ENCODE measurements at regions not wholly inside any gene's neighbourhood (a gene's known extent, or its start where the extent isn't known, plus 50 kb on each side); places are given as distances from the start of the nearest gene placed in this dataset.

DNA sequence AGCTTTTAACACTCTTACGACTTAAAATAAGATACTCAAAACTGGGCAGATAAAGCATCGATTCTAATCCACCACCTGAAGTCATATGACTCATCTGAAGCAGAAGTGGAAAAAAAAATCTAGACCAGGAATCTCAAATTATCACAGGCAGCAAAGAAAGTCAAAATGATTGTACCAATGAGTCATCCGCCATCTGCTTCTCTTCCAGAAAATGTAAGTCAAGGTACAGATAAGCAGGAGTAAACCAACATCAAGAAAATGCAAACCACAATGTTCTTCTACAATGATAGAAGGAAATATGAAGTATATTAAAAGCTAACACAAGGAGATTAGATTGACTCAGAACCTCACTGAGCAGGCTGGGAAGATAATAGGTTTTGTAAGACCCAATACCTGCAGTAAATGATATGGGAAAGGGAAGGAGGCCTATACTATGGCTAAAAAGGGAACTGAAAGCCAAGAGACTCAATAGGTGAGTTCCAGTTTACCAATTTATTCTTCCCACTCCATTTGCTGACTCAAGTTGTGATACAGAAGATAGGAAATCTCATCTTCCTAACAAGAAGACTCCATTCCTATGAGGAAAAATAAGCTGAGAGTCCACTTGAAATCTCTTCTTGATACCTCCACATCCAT lies 88.4 kb upstream of the TET2 start (continued):
- TF ChIP-seq, protein P1, sequence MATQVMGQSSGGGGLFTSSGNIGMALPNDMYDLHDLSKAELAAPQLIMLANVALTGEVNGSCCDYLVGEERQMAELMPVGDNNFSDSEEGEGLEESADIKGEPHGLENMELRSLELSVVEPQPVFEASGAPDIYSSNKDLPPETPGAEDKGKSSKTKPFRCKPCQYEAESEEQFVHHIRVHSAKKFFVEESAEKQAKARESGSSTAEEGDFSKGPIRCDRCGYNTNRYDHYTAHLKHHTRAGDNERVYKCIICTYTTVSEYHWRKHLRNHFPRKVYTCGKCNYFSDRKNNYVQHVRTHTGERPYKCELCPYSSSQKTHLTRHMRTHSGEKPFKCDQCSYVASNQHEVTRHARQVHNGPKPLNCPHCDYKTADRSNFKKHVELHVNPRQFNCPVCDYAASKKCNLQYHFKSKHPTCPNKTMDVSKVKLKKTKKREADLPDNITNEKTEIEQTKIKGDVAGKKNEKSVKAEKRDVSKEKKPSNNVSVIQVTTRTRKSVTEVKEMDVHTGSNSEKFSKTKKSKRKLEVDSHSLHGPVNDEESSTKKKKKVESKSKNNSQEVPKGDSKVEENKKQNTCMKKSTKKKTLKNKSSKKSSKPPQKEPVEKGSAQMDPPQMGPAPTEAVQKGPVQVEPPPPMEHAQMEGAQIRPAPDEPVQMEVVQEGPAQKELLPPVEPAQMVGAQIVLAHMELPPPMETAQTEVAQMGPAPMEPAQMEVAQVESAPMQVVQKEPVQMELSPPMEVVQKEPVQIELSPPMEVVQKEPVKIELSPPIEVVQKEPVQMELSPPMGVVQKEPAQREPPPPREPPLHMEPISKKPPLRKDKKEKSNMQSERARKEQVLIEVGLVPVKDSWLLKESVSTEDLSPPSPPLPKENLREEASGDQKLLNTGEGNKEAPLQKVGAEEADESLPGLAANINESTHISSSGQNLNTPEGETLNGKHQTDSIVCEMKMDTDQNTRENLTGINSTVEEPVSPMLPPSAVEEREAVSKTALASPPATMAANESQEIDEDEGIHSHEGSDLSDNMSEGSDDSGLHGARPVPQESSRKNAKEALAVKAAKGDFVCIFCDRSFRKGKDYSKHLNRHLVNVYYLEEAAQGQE (IDR thresholded peaks at IDR 0.05; ENCODE audit: low read depth, low read length) = no peak
- TF ChIP-seq, protein P2, sequence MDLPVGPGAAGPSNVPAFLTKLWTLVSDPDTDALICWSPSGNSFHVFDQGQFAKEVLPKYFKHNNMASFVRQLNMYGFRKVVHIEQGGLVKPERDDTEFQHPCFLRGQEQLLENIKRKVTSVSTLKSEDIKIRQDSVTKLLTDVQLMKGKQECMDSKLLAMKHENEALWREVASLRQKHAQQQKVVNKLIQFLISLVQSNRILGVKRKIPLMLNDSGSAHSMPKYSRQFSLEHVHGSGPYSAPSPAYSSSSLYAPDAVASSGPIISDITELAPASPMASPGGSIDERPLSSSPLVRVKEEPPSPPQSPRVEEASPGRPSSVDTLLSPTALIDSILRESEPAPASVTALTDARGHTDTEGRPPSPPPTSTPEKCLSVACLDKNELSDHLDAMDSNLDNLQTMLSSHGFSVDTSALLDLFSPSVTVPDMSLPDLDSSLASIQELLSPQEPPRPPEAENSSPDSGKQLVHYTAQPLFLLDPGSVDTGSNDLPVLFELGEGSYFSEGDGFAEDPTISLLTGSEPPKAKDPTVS (IDR thresholded peaks at IDR 0.05; ENCODE audit: low read depth, low read length) = no peak
- TF ChIP-seq CREM (IDR thresholded peaks at IDR 0.05; ENCODE audit: low read depth) = peak; percentile 46; the same call in 1 of the 2 replicates
- peak; percentile 88 for TF ChIP-seq IRF4 (IDR thresholded peaks at IDR 0.05; ENCODE audit: low read depth, low read length)
- TF ChIP-seq TAF1 (IDR thresholded peaks at IDR 0.05; ENCODE audit: borderline replicate concordance, low read depth, low read length) = no peak
- TF ChIP-seq MXI1 (IDR thresholded peaks at IDR 0.05; ENCODE audit: low read depth, low read length) = no peak
- TF ChIP-seq IKZF1 (conservative IDR thresholded peaks at IDR 0.05) = peak; percentile 78
- no peak for TF ChIP-seq PAX8 (IDR thresholded peaks at IDR 0.05)
- TF ChIP-seq, protein P3, sequence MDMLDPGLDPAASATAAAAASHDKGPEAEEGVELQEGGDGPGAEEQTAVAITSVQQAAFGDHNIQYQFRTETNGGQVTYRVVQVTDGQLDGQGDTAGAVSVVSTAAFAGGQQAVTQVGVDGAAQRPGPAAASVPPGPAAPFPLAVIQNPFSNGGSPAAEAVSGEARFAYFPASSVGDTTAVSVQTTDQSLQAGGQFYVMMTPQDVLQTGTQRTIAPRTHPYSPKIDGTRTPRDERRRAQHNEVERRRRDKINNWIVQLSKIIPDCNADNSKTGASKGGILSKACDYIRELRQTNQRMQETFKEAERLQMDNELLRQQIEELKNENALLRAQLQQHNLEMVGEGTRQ (IDR thresholded peaks at IDR 0.05; ENCODE audit: borderline replicate concordance, low read depth, low read length) = no peak
- TF ChIP-seq, protein P4, sequence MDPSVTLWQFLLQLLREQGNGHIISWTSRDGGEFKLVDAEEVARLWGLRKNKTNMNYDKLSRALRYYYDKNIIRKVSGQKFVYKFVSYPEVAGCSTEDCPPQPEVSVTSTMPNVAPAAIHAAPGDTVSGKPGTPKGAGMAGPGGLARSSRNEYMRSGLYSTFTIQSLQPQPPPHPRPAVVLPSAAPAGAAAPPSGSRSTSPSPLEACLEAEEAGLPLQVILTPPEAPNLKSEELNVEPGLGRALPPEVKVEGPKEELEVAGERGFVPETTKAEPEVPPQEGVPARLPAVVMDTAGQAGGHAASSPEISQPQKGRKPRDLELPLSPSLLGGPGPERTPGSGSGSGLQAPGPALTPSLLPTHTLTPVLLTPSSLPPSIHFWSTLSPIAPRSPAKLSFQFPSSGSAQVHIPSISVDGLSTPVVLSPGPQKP (IDR thresholded peaks at IDR 0.05; ENCODE audit: low read depth, low read length) = no peak
- TF ChIP-seq NR2C2 (IDR thresholded peaks at IDR 0.05; ENCODE audit: borderline replicate concordance, control insufficient read depth, insufficient read length, low read depth) = no peak
- TF ChIP-seq EP300 (IDR thresholded peaks at IDR 0.05; ENCODE audit: borderline replicate concordance in 1 of 2, control insufficient read depth in 1 of 2, low read depth in 2 of 2, low read length in 2 of 2) = 0 out of 4 replicates have a peak, but pooled peaks of 1 of the 2 experiments have one; percentile 39
- no peak for TF ChIP-seq CBX3 (IDR thresholded peaks at IDR 0.05; ENCODE audit: borderline replicate concordance, low read depth)
- TF ChIP-seq BCL11A (IDR thresholded peaks at IDR 0.05; ENCODE audit: low read depth, low read length) = peak; percentile 55; the same call in 1 of the 2 replicates
- 0 out of 2 replicates have a peak, but pooled peaks have one; percentile 17 for TF ChIP-seq CREB1 (IDR thresholded peaks at IDR 0.05; ENCODE audit: low read depth)
- TF ChIP-seq RELA (IDR thresholded peaks at IDR 0.05; ENCODE audit: borderline replicate concordance, partially characterized antibody) = no peak
- TF ChIP-seq DPF2 (IDR thresholded peaks at IDR 0.05) = peak; percentile 63; the same call in 1 of the 2 replicates
- peak; percentile 59 for TF ChIP-seq MTA3 (IDR thresholded peaks at IDR 0.05; ENCODE audit: borderline replicate concordance, low read length)
- no peak for TF ChIP-seq SP1 (IDR thresholded peaks at IDR 0.05; ENCODE audit: low read depth, low read length)
- no peak for TF ChIP-seq MYC (IDR thresholded peaks at IDR 0.05; ENCODE audit: insufficient read depth, insufficient read length, insufficient replicate concordance, low read length, severe bottlenecking)
- TF ChIP-seq SMAD5 (IDR thresholded peaks at IDR 0.05; ENCODE audit: low read depth) = no peak
- TF ChIP-seq ZNF24 (IDR thresholded peaks at IDR 0.05) = no peak

Data from GM12878 (cell line).